ENCODE measurements at regions not wholly inside any gene's neighbourhood (a gene's known extent, or its start where the extent isn't known, plus 50 kb on each side); places are given as distances from the start of the nearest gene placed in this dataset.

- TF ChIP-seq BHLHE40 (IDR thresholded peaks at IDR 0.05; ENCODE audit: borderline replicate concordance) = no peak
- TF ChIP-seq HDGF (IDR thresholded peaks at IDR 0.05; ENCODE audit: borderline replicate concordance) = no peak
- TF ChIP-seq FOXA1 (IDR thresholded peaks at IDR 0.05) = no peak
- TF ChIP-seq LEF1 (IDR thresholded peaks at IDR 0.05; ENCODE audit: borderline replicate concordance) = no peak
- no peak for TF ChIP-seq ZNF384 (IDR thresholded peaks at IDR 0.05)
- TF ChIP-seq L3MBTL2 (conservative IDR thresholded peaks at IDR 0.05) = no peak
- TF ChIP-seq FOXM1 (IDR thresholded peaks at IDR 0.05; ENCODE audit: borderline replicate concordance) = no peak
- POLR2A ChIA-PET = no interaction called here
- CTCF ChIA-PET = no interaction called here
- DNase-seq (ENCODE audit: extremely low spot score) = no peak
These were observed 490.9 kb downstream of the STK39 start for GRCh38 chr2:167756446-167756845.

- ChIA-PET POLR2A (no interaction called here), CTCF (no interaction called here)
- DNase-seq (ENCODE audit: extremely low spot score) = no peak
- no peak for TF ChIP-seq ZNF384 (IDR thresholded peaks at IDR 0.05)
- TF ChIP-seq ELF4 (IDR thresholded peaks at IDR 0.05) = no peak
- no peak for TF ChIP-seq ARNT (IDR thresholded peaks at IDR 0.05)
- TF ChIP-seq TARDBP (IDR thresholded peaks at IDR 0.05) = no peak
- TF ChIP-seq FOXM1 (IDR thresholded peaks at IDR 0.05; ENCODE audit: borderline replicate concordance) = no peak
- no peak for TF ChIP-seq HDGF (IDR thresholded peaks at IDR 0.05; ENCODE audit: borderline replicate concordance)
- no peak for TF ChIP-seq SUZ12 (IDR thresholded peaks at IDR 0.05)
- no peak for TF ChIP-seq BHLHE40 (IDR thresholded peaks at IDR 0.05; ENCODE audit: borderline replicate concordance)
- TF ChIP-seq LEF1 (IDR thresholded peaks at IDR 0.05; ENCODE audit: borderline replicate concordance) = no peak
- no peak for TF ChIP-seq FOXA1 (IDR thresholded peaks at IDR 0.05)
- no peak for TF ChIP-seq NFRKB (IDR thresholded peaks at IDR 0.05)
- TF ChIP-seq CTBP1 (IDR thresholded peaks at IDR 0.05; ENCODE audit: borderline replicate concordance) = no peak
- TF ChIP-seq PKNOX1 (IDR thresholded peaks at IDR 0.05) = no peak
These were observed 494.3 kb downstream of the STK39 start for GRCh38 chr2:167753142-167753541.

- ChIA-PET POLR2A (no interaction called here), CTCF (no interaction called here)
- DNase-seq (ENCODE audit: extremely low spot score) = no peak
- TF ChIP-seq HDGF (IDR thresholded peaks at IDR 0.05; ENCODE audit: borderline replicate concordance) (no peak), FOXK2 (IDR thresholded peaks at IDR 0.05) (no peak), LEF1 (IDR thresholded peaks at IDR 0.05; ENCODE audit: borderline replicate concordance) (no peak), ARNT (IDR thresholded peaks at IDR 0.05) (no peak)
These were observed 494.7 kb downstream of the STK39 start for GRCh38 chr2:167752734-167753133.

- ChIA-PET POLR2A (no interaction called here), CTCF (no interaction called here)
- no peak for DNase-seq (ENCODE audit: extremely low spot score)
- no peak for TF ChIP-seq SUZ12 (IDR thresholded peaks at IDR 0.05)
- no peak for TF ChIP-seq FOXK2 (IDR thresholded peaks at IDR 0.05)
- no peak for TF ChIP-seq L3MBTL2 (conservative IDR thresholded peaks at IDR 0.05)
- TF ChIP-seq HDGF (IDR thresholded peaks at IDR 0.05; ENCODE audit: borderline replicate concordance) = no peak
- TF ChIP-seq FOXA1 (IDR thresholded peaks at IDR 0.05) = no peak
- TF ChIP-seq LEF1 (IDR thresholded peaks at IDR 0.05; ENCODE audit: borderline replicate concordance) = no peak
- TF ChIP-seq NFRKB (IDR thresholded peaks at IDR 0.05) = no peak
- no peak for TF ChIP-seq CTBP1 (IDR thresholded peaks at IDR 0.05; ENCODE audit: borderline replicate concordance)
- no peak for TF ChIP-seq SP1 (IDR thresholded peaks at IDR 0.05)
- no peak for TF ChIP-seq PKNOX1 (IDR thresholded peaks at IDR 0.05)
These were observed 496.7 kb downstream of the STK39 start for GRCh38 chr2:167750675-167751074.

GRCh38 chr2:167749660-167750059, 497.7 kb downstream of the STK39 start:
- TF ChIP-seq HDGF (IDR thresholded peaks at IDR 0.05; ENCODE audit: borderline replicate concordance) (no peak), ELF4 (IDR thresholded peaks at IDR 0.05) (no peak), FOXM1 (IDR thresholded peaks at IDR 0.05; ENCODE audit: borderline replicate concordance) (no peak), ARNT (IDR thresholded peaks at IDR 0.05) (no peak), L3MBTL2 (conservative IDR thresholded peaks at IDR 0.05) (no peak), ZNF384 (IDR thresholded peaks at IDR 0.05) (no peak), SP1 (IDR thresholded peaks at IDR 0.05) (no peak), SUZ12 (IDR thresholded peaks at IDR 0.05) (no peak), FOXK2 (IDR thresholded peaks at IDR 0.05) (no peak), FOXA1 (IDR thresholded peaks at IDR 0.05) (no peak), TARDBP (IDR thresholded peaks at IDR 0.05) (no peak), LEF1 (IDR thresholded peaks at IDR 0.05; ENCODE audit: borderline replicate concordance) (no peak), PKNOX1 (IDR thresholded peaks at IDR 0.05) (no peak), NFRKB (IDR thresholded peaks at IDR 0.05) (no peak), BHLHE40 (IDR thresholded peaks at IDR 0.05; ENCODE audit: borderline replicate concordance) (no peak), CTBP1 (IDR thresholded peaks at IDR 0.05; ENCODE audit: borderline replicate concordance) (no peak)
- POLR2A ChIA-PET = no interaction called here
- CTCF ChIA-PET = no interaction called here
- no peak for DNase-seq (ENCODE audit: extremely low spot score)

GRCh38 chr2:167749016-167749415, 498.4 kb downstream of the STK39 start:
- DNase-seq (ENCODE audit: extremely low spot score) = no peak
- no peak for TF ChIP-seq L3MBTL2 (conservative IDR thresholded peaks at IDR 0.05)
- no peak for TF ChIP-seq HDGF (IDR thresholded peaks at IDR 0.05; ENCODE audit: borderline replicate concordance)
- no peak for TF ChIP-seq NFRKB (IDR thresholded peaks at IDR 0.05)
- no peak for TF ChIP-seq ZNF384 (IDR thresholded peaks at IDR 0.05)
- TF ChIP-seq SP1 (IDR thresholded peaks at IDR 0.05) = no peak
- no peak for TF ChIP-seq SUZ12 (IDR thresholded peaks at IDR 0.05)
- TF ChIP-seq ARNT (IDR thresholded peaks at IDR 0.05) = no peak
- no peak for TF ChIP-seq BHLHE40 (IDR thresholded peaks at IDR 0.05; ENCODE audit: borderline replicate concordance)
- no peak for TF ChIP-seq FOXK2 (IDR thresholded peaks at IDR 0.05)
- no peak for TF ChIP-seq FOXM1 (IDR thresholded peaks at IDR 0.05; ENCODE audit: borderline replicate concordance)
- TF ChIP-seq LEF1 (IDR thresholded peaks at IDR 0.05; ENCODE audit: borderline replicate concordance) = no peak
- TF ChIP-seq ELF4 (IDR thresholded peaks at IDR 0.05) = no peak
- no peak for TF ChIP-seq FOXA1 (IDR thresholded peaks at IDR 0.05)
- TF ChIP-seq CTBP1 (IDR thresholded peaks at IDR 0.05; ENCODE audit: borderline replicate concordance) = no peak
- TF ChIP-seq TARDBP (IDR thresholded peaks at IDR 0.05) = no peak
- no peak for TF ChIP-seq PKNOX1 (IDR thresholded peaks at IDR 0.05)
- POLR2A ChIA-PET = no interaction called here
- CTCF ChIA-PET = no interaction called here
